ENCODE measurements at regions not wholly inside any gene's neighbourhood (a gene's known extent, or its start where the extent isn't known, plus 50 kb on each side); places are given as distances from the start of the nearest gene placed in this dataset.
"Not testable (repeated sequence)": the region's sequence is repeated elsewhere in the genome, so short reads cannot be mapped to it uniquely, and the experiment has no call there.

GRCh38 chr3:25169151-25169550, 258.9 kb upstream of the RARB start:
- DNase-seq: no peak

- no peak for DNase-seq
Observed at GRCh38 chr3:25170021-25170420, 258.0 kb upstream of the RARB start.

- DNase-seq: no peak
Observed at GRCh38 chr3:25171118-25171807, 256.8 kb upstream of the RARB start.

- no peak for DNase-seq
Observed at GRCh38 chr3:25171897-25172296, 256.2 kb upstream of the RARB start.

GRCh38 chr3:25173606-25174005, 254.5 kb upstream of the RARB start:
- DNase-seq: no peak

GRCh38 chr3:25174251-25174650, 253.8 kb upstream of the RARB start:
- no peak for DNase-seq

- DNase-seq: no peak
Observed at GRCh38 chr3:25177041-25177440, 251.0 kb upstream of the RARB start.

- DNase-seq: no peak
Observed at GRCh38 chr3:25178672-25179071, 249.4 kb upstream of the RARB start.

- no peak for DNase-seq
Observed at GRCh38 chr3:25181096-25181495, 247.0 kb upstream of the RARB start.

- DNase-seq: no peak
Observed at GRCh38 chr3:25182794-25183193, 245.3 kb upstream of the RARB start.

- no peak for DNase-seq
Observed at GRCh38 chr3:25184641-25185250, 243.3 kb upstream of the RARB start.

GRCh38 chr3:25191673-25192072, 236.4 kb upstream of the RARB start:
- no peak for DNase-seq

- not testable (repeated sequence) for DNase-seq
Observed at GRCh38 chr3:25199567-25199966, 228.5 kb upstream of the RARB start.

GRCh38 chr3:25212736-25213135, 215.3 kb upstream of the RARB start:
- no peak for DNase-seq

- no peak for DNase-seq
Observed at GRCh38 chr3:25214034-25214433, 214.0 kb upstream of the RARB start.

GRCh38 chr3:25218362-25218761, 209.7 kb upstream of the RARB start:
- DNase-seq: no peak

- DNase-seq: no peak
Observed at GRCh38 chr3:25226747-25227146, 201.3 kb upstream of the RARB start.

GRCh38 chr3:25229586-25229985, 198.5 kb upstream of the RARB start:
- no peak for DNase-seq

GRCh38 chr3:25235031-25235430, 193.0 kb upstream of the RARB start:
- DNase-seq: no peak

- no peak for DNase-seq
Observed at GRCh38 chr3:25235466-25235865, 192.6 kb upstream of the RARB start.

GRCh38 chr3:25237602-25238001, 190.5 kb upstream of the RARB start:
- DNase-seq: no peak

GRCh38 chr3:25239042-25239441, 189.0 kb upstream of the RARB start:
- no peak for DNase-seq

GRCh38 chr3:25246913-25247312, 181.2 kb upstream of the RARB start:
- no peak for DNase-seq

- DNase-seq: no peak
Observed at GRCh38 chr3:25252291-25252690, 175.8 kb upstream of the RARB start.

- DNase-seq: no peak
Observed at GRCh38 chr3:25257026-25257425, 171.0 kb upstream of the RARB start.
